GM18907 (cell line): ENCODE measurements at regions not wholly inside any gene's neighbourhood (a gene's known extent, or its start where the extent isn't known, plus 50 kb on each side); places are given as distances from the start of the nearest gene placed in this dataset.
A peak's percentile ranks its signal among the peaks of the same experiment; 100 is the strongest.

Source experiments
- ATAC-seq: cut with Tn5 transposase; IDR thresholded peaks from one replicate; pipeline ENCODE4 v1.9.1; 2021; ENCODE audit warnings: mild to moderate bottlenecking, moderate library complexity; ENCODE audit not compliant: unreplicated experiment

DNA sequence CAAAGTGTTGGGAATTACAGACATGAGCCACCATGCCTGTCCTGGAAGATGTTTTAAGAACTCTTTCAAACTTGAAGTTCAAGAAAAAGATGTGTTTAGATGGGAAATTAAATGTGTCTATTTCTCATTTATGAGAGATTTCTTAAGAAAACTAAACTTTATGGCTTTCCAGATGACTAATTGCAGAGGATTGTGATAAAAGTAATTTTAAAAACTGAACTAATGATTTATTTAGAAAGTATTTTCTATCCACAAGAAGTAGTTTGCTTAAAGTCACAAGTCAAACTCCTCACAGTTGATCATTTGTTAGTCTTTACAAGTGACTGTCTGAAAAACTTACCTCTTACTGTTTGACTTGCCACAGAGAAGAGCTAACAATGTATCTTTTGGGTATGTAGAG lies 89.6 kb upstream of the SPRY2 start:
- ATAC-seq: no peak

DNA sequence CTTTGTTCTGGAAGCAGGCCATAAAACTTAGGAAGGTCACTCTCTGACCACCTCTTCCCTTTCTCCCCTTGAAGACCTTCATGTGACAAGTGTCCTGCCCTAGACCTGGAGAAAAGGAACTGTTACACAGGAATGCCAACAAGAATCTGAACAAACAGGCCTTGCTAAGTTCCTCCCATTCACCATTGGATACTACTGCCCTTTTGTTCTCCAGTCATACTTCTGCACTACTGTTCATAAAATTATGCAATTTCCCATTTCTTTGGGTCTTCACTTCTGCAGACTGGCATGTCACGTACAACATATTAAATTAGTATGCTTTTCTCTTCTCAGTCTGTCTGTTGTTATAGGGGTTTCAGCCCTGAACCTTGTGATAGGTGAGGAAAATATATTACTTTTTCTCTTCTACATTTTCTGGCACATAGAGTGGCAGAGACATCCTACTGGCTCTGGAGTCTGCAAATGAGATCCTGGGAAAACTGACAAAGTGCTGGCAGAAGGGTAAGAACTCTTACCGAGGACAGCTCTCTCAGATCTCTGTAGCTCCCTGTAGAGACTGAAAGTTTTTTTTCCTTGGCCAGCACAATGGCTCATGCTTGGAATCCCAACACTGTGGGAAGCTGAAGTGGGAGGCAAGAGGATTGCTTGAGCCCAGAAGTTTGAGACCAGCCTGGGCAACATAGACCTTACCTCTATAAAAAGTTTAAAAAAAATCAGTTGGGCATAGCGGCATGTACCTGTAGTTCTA lies 87.6 kb upstream of the SPRY2 start:
- no peak for ATAC-seq

- no peak for ATAC-seq
These were observed 78.5 kb upstream of the SPRY2 start for GRCh38 chr13:80419416-80419815.

DNA sequence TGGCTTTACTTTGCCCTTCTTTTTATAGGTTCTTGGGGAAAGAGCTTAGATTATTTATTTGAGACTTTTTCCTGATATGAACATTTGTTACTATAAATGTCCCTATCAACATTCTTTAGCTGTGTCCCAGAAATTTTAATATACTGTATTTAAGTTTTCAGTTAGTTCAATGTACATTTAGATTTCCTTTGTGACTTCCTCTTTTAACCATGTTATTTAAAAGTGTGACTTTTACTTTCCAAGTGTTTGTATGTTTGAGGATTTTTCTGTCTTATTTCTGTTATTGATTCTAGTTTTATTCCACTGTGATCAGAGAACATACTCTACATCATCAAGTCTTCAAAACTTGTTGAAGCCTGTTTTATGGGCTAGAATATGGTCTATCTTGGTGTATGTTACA lies 72.7 kb upstream of the SPRY2 start:
- no peak for ATAC-seq

DNA sequence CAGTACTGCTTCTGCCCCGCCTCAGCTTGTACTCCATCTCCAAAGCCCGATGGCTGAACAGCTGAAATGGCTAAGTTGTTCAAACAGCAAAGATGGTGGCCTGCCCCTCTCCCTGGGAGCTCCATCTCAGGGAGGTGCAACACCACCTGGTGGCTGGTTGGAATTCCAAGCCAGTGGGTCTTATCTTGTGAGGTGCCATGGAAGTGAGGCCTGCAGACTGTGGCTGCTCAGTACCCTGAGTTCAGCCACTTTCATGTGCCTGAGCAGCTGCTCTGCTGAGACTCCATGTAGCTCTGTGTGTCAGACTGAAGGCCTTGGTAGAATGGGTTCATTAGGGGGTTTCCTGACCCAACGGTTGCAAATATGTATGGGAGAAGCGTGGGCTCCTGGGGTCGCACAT lies 67.3 kb upstream of the SPRY2 start:
- ATAC-seq: peak; percentile 43

DNA sequence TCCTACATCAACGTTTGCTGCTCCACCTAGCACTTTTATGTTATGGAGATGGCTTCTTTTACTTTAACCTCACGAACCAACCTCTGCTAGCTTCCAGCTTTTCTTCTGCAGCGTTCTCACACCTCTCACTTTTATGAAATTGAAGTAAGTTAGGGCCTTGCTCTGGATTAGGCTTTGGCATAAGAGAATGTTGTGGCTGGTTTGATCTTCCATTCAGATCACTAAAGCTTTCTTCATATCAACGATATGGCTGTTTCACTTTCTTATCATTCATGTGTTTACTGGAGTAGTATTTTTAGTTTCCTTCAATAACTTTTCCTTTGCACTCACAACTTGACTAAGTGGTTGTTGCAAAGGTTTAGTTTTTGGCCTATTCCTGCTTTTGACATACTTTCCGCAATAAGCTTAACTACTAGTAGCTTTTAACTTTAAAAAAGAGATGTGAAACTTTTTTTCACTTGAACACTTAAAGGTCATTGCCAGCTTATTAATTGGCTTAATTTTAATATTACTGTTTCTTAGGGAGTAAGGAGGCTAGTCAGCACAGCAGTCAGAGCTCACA lies 60.0 kb upstream of the SPRY2 start:
- peak; percentile 44 for ATAC-seq

DNA sequence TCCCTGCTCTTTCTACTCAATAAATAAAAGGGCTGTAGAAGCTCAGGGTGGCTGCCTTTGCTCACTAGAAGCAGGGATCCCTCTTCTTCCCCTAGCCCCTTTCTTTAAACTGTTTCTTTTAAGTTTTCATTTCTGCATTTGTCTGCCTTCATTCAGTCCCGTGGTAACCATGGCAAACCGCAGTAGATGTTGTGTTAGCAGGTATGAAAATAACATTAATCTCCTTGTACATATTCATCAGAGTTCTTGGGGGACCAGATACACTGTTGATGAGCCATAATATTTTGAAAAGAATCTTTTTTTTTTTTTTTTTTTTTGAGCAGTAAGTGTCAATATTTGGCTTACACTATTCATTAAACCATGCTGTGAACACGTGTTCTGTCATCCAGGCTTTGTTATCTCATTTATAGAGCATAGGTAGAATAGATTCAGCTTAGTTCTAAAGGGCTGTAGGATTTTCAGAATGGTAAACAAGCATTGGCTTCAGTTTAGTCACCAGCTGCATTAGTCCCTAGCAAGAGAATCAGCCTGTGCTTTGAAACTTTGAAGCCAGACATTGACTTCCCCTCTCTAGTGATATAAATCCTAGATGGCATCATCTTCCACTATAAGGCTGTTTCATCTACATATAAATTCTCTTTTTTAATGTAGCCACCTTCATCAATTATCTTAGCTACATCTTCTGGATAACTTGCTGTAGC lies 59.4 kb upstream of the SPRY2 start:
- ATAC-seq: peak; percentile 41

DNA sequence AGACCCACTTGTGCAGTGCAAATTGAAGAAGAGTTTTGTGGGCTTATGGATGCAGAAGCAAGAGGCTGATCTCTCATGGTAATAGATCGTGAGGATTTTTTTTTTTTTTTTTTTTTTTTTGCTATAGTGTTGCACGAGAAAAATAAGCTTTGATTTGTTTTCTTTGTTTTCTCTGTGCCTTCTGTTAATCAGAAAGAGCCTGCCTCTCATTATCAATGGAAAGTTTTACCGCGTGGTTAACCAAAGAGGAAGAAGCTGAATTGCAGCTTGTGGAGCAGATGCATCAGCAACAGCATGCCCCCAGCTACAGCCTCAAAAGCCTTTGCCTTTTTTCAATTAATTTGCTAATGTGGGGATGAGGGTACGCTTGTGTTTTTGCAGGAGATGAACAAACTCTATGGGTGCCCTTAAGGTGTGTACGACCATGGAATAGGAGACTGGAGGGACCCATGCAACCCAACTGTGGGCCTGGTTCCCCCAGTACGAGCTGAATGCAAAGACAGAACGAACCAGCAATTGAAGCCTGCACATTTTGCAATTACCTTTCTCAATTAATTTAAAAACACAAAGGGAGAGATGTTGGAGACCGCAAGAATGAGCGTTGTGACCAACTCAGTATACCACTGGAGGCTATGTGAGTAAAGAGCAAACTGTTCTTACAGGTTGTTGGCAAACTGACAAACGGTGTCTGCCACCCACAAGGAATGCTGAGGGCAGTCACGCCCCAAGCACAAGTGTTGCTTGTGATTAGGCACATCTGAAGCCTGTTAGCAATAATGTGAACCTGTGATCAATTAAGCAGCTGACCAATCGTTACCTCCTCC lies 58.6 kb upstream of the SPRY2 start:
- ATAC-seq: peak; percentile 76
